ENCODE measurements at regions not wholly inside any gene's neighbourhood (a gene's known extent, or its start where the extent isn't known, plus 50 kb on each side); places are given as distances from the start of the nearest gene placed in this dataset.

- CTCF ChIA-PET: interaction anchor here (0.6 to 0.7 kb wide), 2 partner anchors 25 to 804 kb away, joined by 3 read pairs; no protein-coding TSS in a partner anchor
Observed at GRCh38 chr6:66771626-66772025, 1064.6 kb upstream of the EYS start.

GRCh38 chr6:66751630-66752029, 1044.6 kb upstream of the EYS start:
- ChIA-PET POLR2A (no interaction called here), CTCF (no interaction called here)
- Mint-ChIP-seq H3K4me3 (no peak overlapping the region), H3K27me3 (no peaks in the 10 kb centered on the region), H3K9me3 (peaks cover 5% of the 10 kb centered on the region), H3K4me1 (no peaks in the 10 kb centered on the region), H3K36me3 (ENCODE audit: low read depth) (no peaks in the 10 kb centered on the region), H3K27ac (no peak overlapping the region)
- DNase-seq: no peak

More at GRCh38 chr6:66771626-66772025, 1064.6 kb upstream of the EYS start:
- no peaks in the 10 kb centered on the region for H3K4me1 Mint-ChIP-seq
- H3K9me3 Mint-ChIP-seq: peaks cover 7% of the 10 kb centered on the region
- H3K4me3 Mint-ChIP-seq: no peak overlapping the region
- POLR2A ChIA-PET: no interaction called here
- no peaks in the 10 kb centered on the region for H3K36me3 Mint-ChIP-seq (ENCODE audit: low read depth)
- DNase-seq: no peak
- H3K27ac Mint-ChIP-seq: no peak overlapping the region
- no peaks in the 10 kb centered on the region for H3K27me3 Mint-ChIP-seq

- Mint-ChIP-seq H3K9me3 (peaks cover 8% of the 10 kb centered on the region), H3K4me1 (no peaks in the 10 kb centered on the region), H3K27ac (no peak overlapping the region), H3K4me3 (no peak overlapping the region), H3K27me3 (no peaks in the 10 kb centered on the region), H3K36me3 (ENCODE audit: low read depth) (no peaks in the 10 kb centered on the region)
- DNase-seq: no peak
- POLR2A ChIA-PET: no interaction called here
- CTCF ChIA-PET: no interaction called here
Observed at GRCh38 chr6:66740346-66740745, 1033.3 kb upstream of the EYS start.

- H3K4me1 Mint-ChIP-seq: no peaks in the 10 kb centered on the region
- H3K9me3 Mint-ChIP-seq: peaks cover 11% of the 10 kb centered on the region
- no peaks in the 10 kb centered on the region for H3K27me3 Mint-ChIP-seq
- DNase-seq: no peak
- CTCF ChIA-PET: no interaction called here
- POLR2A ChIA-PET: no interaction called here
- no peak overlapping the region for H3K27ac Mint-ChIP-seq
- no peak overlapping the region for H3K4me3 Mint-ChIP-seq
- no peaks in the 10 kb centered on the region for H3K36me3 Mint-ChIP-seq (ENCODE audit: low read depth)
Observed at GRCh38 chr6:66735106-66735890, 1028.3 kb upstream of the EYS start.

GRCh38 chr6:66731310-66731709, 1024.3 kb upstream of the EYS start:
- H3K27ac Mint-ChIP-seq: no peak overlapping the region
- no peak overlapping the region for H3K4me3 Mint-ChIP-seq
- no peaks in the 10 kb centered on the region for H3K27me3 Mint-ChIP-seq
- POLR2A ChIA-PET: no interaction called here
- H3K4me1 Mint-ChIP-seq: no peaks in the 10 kb centered on the region
- no peak for DNase-seq
- H3K9me3 Mint-ChIP-seq: peaks cover 16% of the 10 kb centered on the region
- H3K36me3 Mint-ChIP-seq (ENCODE audit: low read depth): no peaks in the 10 kb centered on the region
- CTCF ChIA-PET: no interaction called here

- Mint-ChIP-seq H3K27me3 (no peaks in the 10 kb centered on the region), H3K4me3 (no peak overlapping the region), H3K4me1 (no peaks in the 10 kb centered on the region), H3K27ac (no peak overlapping the region), H3K9me3 (peaks cover 11% of the 10 kb centered on the region), H3K36me3 (ENCODE audit: low read depth) (no peaks in the 10 kb centered on the region)
- POLR2A ChIA-PET: no interaction called here
- no peak for DNase-seq
- CTCF ChIA-PET: no interaction called here
Observed at GRCh38 chr6:66725670-66726069, 1018.6 kb upstream of the EYS start.

- no peaks in the 10 kb centered on the region for H3K36me3 Mint-ChIP-seq (ENCODE audit: low read depth)
- CTCF ChIA-PET: no interaction called here
- no peaks in the 10 kb centered on the region for H3K27me3 Mint-ChIP-seq
- H3K4me1 Mint-ChIP-seq: no peaks in the 10 kb centered on the region
- H3K9me3 Mint-ChIP-seq: no peaks in the 10 kb centered on the region
- POLR2A ChIA-PET: no interaction called here
- DNase-seq: no peak
- no peak overlapping the region for H3K27ac Mint-ChIP-seq
- H3K4me3 Mint-ChIP-seq: no peak overlapping the region
Observed at GRCh38 chr6:66717801-66718200, 1010.8 kb upstream of the EYS start.

GRCh38 chr6:66699385-66699784, 992.4 kb upstream of the EYS start:
- Mint-ChIP-seq H3K36me3 (ENCODE audit: low read depth) (no peaks in the 10 kb centered on the region), H3K27ac (no peak overlapping the region), H3K9me3 (peaks cover 11% of the 10 kb centered on the region), H3K4me1 (no peaks in the 10 kb centered on the region), H3K27me3 (no peaks in the 10 kb centered on the region), H3K4me3 (no peak overlapping the region)
- no peak for DNase-seq
- ChIA-PET CTCF (no interaction called here), POLR2A (no interaction called here)

GRCh38 chr6:66689608-66690007, 982.6 kb upstream of the EYS start:
- Mint-ChIP-seq H3K27me3 (no peaks in the 10 kb centered on the region), H3K36me3 (ENCODE audit: low read depth) (no peaks in the 10 kb centered on the region), H3K4me3 (no peak overlapping the region), H3K4me1 (no peaks in the 10 kb centered on the region), H3K9me3 (peaks cover 10% of the 10 kb centered on the region), H3K27ac (no peak overlapping the region)
- no peak for DNase-seq
- ChIA-PET CTCF (interaction anchor here (1.2 kb wide), 1 partner anchor 44 kb away, joined by 4 read pairs; no protein-coding TSS in a partner anchor), POLR2A (no interaction called here)

GRCh38 chr6:66687611-66688140, 980.6 kb upstream of the EYS start:
- Mint-ChIP-seq H3K4me1 (no peaks in the 10 kb centered on the region), H3K27me3 (no peaks in the 10 kb centered on the region), H3K36me3 (ENCODE audit: low read depth) (no peaks in the 10 kb centered on the region), H3K4me3 (no peak overlapping the region), H3K9me3 (peaks cover 6% of the 10 kb centered on the region), H3K27ac (no peak overlapping the region)
- DNase-seq: no peak
- POLR2A ChIA-PET: no interaction called here
- CTCF ChIA-PET: no interaction called here

- DNase-seq: no peak
- Mint-ChIP-seq H3K9me3 (peaks cover 3% of the 10 kb centered on the region), H3K36me3 (ENCODE audit: low read depth) (no peaks in the 10 kb centered on the region), H3K27ac (no peak overlapping the region), H3K27me3 (no peaks in the 10 kb centered on the region), H3K4me3 (no peak overlapping the region), H3K4me1 (no peaks in the 10 kb centered on the region)
- CTCF ChIA-PET: no interaction called here
- POLR2A ChIA-PET: no interaction called here
Observed at GRCh38 chr6:66675906-66676305, 968.9 kb upstream of the EYS start.

GRCh38 chr6:66664112-66664511, 957.1 kb upstream of the EYS start:
- POLR2A ChIA-PET: no interaction called here
- Mint-ChIP-seq H3K9me3 (no peaks in the 10 kb centered on the region), H3K4me3 (no peak overlapping the region), H3K4me1 (no peaks in the 10 kb centered on the region), H3K27me3 (no peaks in the 10 kb centered on the region), H3K36me3 (ENCODE audit: low read depth) (no peaks in the 10 kb centered on the region), H3K27ac (no peak overlapping the region)
- CTCF ChIA-PET: no interaction called here
- DNase-seq: no peak

GRCh38 chr6:66662721-66663507, 955.9 kb upstream of the EYS start:
- Mint-ChIP-seq H3K4me1 (no peaks in the 10 kb centered on the region), H3K9me3 (no peaks in the 10 kb centered on the region), H3K27me3 (no peaks in the 10 kb centered on the region), H3K36me3 (ENCODE audit: low read depth) (no peaks in the 10 kb centered on the region), H3K4me3 (no peak overlapping the region), H3K27ac (no peak overlapping the region)
- POLR2A ChIA-PET: no interaction called here
- no peak for DNase-seq
- CTCF ChIA-PET: interaction anchor here (0.5 kb wide), 1 partner anchor 340 kb away, joined by 5 read pairs; no protein-coding TSS in a partner anchor
